Activated CD8-positive, alpha-beta T cell treated with anti-CD3 and anti-CD28 coated beads for 36 hours (primary cell): ENCODE measurements at regions not wholly inside any gene's neighbourhood (a gene's known extent, or its start where the extent isn't known, plus 50 kb on each side); places are given as distances from the start of the nearest gene placed in this dataset.

ENCODE experiments used
- ATAC-seq: fragments of 200-7000 bp; cut with Tn5 transposase; one replicate; pipeline ENCODE4 v1.10.0; 2021; ENCODE audit warnings: mild to moderate bottlenecking, moderate library complexity
- CTCF ChIA-PET: fragments of 350-600 bp; sonication (Branson Sonifier 250); formaldehyde crosslinking; loops from one replicate; lab custom pipeline; 2021; ENCODE audit warnings: antibody characterized with exemption; lab: Charles Lee
- POLR2A ChIA-PET: fragments of 350-600 bp; sonication (Branson Sonifier 250); formaldehyde crosslinking; loops from one replicate; lab custom pipeline; 2021; ENCODE audit warnings: antibody characterized with exemption; lab: Charles Lee
- DNase-seq: peaks from one replicate; pipeline ENCODE4 v3.0.0-alpha.2; 2020
- H3K27ac Mint-ChIP-seq: one replicate; pipeline ENCODE4 v1.8.0; 2021; ENCODE audit warnings: mild to moderate bottlenecking, mixed read lengths
- H3K27me3 Mint-ChIP-seq: one replicate; pipeline ENCODE4 v1.8.0; 2021; ENCODE audit warnings: mixed read lengths
- H3K36me3 Mint-ChIP-seq: one replicate; pipeline ENCODE4 v1.8.0; 2021; ENCODE audit warnings: low read depth, mixed read lengths
- H3K4me1 Mint-ChIP-seq: one replicate; pipeline ENCODE4 v1.8.0; 2021; ENCODE audit warnings: low read depth, mixed read lengths
- H3K4me3 Mint-ChIP-seq: one replicate; pipeline ENCODE4 v1.8.0; 2021; ENCODE audit warnings: mild to moderate bottlenecking, moderate library complexity, mixed read lengths
- H3K9me3 Mint-ChIP-seq: one replicate; pipeline ENCODE4 v1.8.0; 2021; ENCODE audit warnings: mixed read lengths
- CTCF ChIP-seq: fragments of 200-600 bp; IDR thresholded peaks from one replicate; pipeline ENCODE4 v1.8.0; 2022; ENCODE audit warnings: antibody characterized with exemption, mild to moderate bottlenecking
- intact Hi-C: fragments of 100-400 bp; cut with micrococcal nuclease; formaldehyde crosslinking; loops from one replicate; pipeline ENCODE4 v1.10.0; 2022

GRCh38 chr6:139568956-139569538 lies 194.6 kb upstream of the CITED2 start:
- Mint-ChIP-seq H3K27ac (no peak overlapping the region), H3K4me1 (peaks cover 4% of the 10 kb centered on the region), H3K4me3 (no peak overlapping the region), H3K27me3 (no peaks in the 10 kb centered on the region), H3K9me3 (peaks cover 2% of the 10 kb centered on the region), H3K36me3 (no peaks in the 10 kb centered on the region)
- ChIA-PET POLR2A (no interaction called here), CTCF (interaction anchor here (0.8 kb wide), 1 partner anchor 199 kb away, joined by 3 read pairs; no protein-coding TSS in a partner anchor)
- TF ChIP-seq CTCF, result no peak
- DNase-seq (no peak), ATAC-seq (no peak)
- intact Hi-C loops, result no loop called here

- no peak overlapping the region for H3K4me3 Mint-ChIP-seq
- peaks cover 4% of the 10 kb centered on the region for H3K4me1 Mint-ChIP-seq
- DNase-seq (no peak), ATAC-seq (no peak)
- POLR2A ChIA-PET, result no interaction called here
- no peaks in the 10 kb centered on the region for H3K27me3 Mint-ChIP-seq
- CTCF ChIA-PET, result interaction anchor here (0.8 kb wide), 1 partner anchor 199 kb away, joined by 3 read pairs; no protein-coding TSS in a partner anchor
- intact Hi-C loops, result no loop called here
- H3K36me3 Mint-ChIP-seq, result no peaks in the 10 kb centered on the region
- no peak overlapping the region for H3K27ac Mint-ChIP-seq
- no peaks in the 10 kb centered on the region for H3K9me3 Mint-ChIP-seq
- TF ChIP-seq CTCF, result no peak
Measured at GRCh38 chr6:139568151-139568955, 193.9 kb upstream of the CITED2 start.

- DNase-seq (no peak), ATAC-seq (no peak)
- Mint-ChIP-seq H3K27ac (no peak overlapping the region), H3K27me3 (no peaks in the 10 kb centered on the region), H3K9me3 (no peaks in the 10 kb centered on the region), H3K4me1 (peaks cover 4% of the 10 kb centered on the region), H3K4me3 (no peak overlapping the region), H3K36me3 (no peaks in the 10 kb centered on the region)
- intact Hi-C loops, result no loop called here
- POLR2A ChIA-PET, result no interaction called here
- CTCF ChIA-PET, result interaction anchor here (1.3 kb wide), 1 partner anchor 193 kb away, joined by 3 read pairs; the partner anchor contains the start of gene CITED2
- no peak for TF ChIP-seq CTCF
Measured at GRCh38 chr6:139567095-139567494, 192.6 kb upstream of the CITED2 start.

- Mint-ChIP-seq H3K4me1 (peaks cover 4% of the 10 kb centered on the region), H3K27ac (no peak overlapping the region), H3K36me3 (no peaks in the 10 kb centered on the region), H3K9me3 (no peaks in the 10 kb centered on the region), H3K27me3 (no peaks in the 10 kb centered on the region), H3K4me3 (no peak overlapping the region)
- intact Hi-C loops, result no loop called here
- ATAC-seq (no peak), DNase-seq (no peak)
- no peak for TF ChIP-seq CTCF
- POLR2A ChIA-PET, result no interaction called here
- CTCF ChIA-PET, result no interaction called here
Measured at GRCh38 chr6:139565591-139565990, 191.1 kb upstream of the CITED2 start.

- no peak for ATAC-seq
Measured at GRCh38 chr6:139557547-139557946, 183.1 kb upstream of the CITED2 start.

More at GRCh38 chr6:139557547-139557946, 183.1 kb upstream of the CITED2 start:
- POLR2A ChIA-PET, result interaction anchor here (0.6 kb wide), 1 partner anchor 17 kb away, joined by 3 read pairs; no protein-coding TSS in a partner anchor
- H3K4me1 Mint-ChIP-seq, result no peaks in the 10 kb centered on the region
- H3K4me3 Mint-ChIP-seq, result no peak overlapping the region
- H3K36me3 Mint-ChIP-seq, result no peaks in the 10 kb centered on the region
- intact Hi-C loops, result no loop called here
- H3K27ac Mint-ChIP-seq, result no peak overlapping the region
- no peak for DNase-seq
- no peaks in the 10 kb centered on the region for H3K27me3 Mint-ChIP-seq
- no peak for TF ChIP-seq CTCF
- CTCF ChIA-PET, result no interaction called here
- no peaks in the 10 kb centered on the region for H3K9me3 Mint-ChIP-seq
